HG03097 (cell line): ENCODE measurements at regions not wholly inside any gene's neighbourhood (a gene's known extent, or its start where the extent isn't known, plus 50 kb on each side); places are given as distances from the start of the nearest gene placed in this dataset.

Experiments
- ATAC-seq: cut with Tn5 transposase; IDR thresholded peaks from one replicate; pipeline ENCODE4 v1.9.1; 2021; ENCODE audit not compliant: unreplicated experiment, low FRiP score

DNA sequence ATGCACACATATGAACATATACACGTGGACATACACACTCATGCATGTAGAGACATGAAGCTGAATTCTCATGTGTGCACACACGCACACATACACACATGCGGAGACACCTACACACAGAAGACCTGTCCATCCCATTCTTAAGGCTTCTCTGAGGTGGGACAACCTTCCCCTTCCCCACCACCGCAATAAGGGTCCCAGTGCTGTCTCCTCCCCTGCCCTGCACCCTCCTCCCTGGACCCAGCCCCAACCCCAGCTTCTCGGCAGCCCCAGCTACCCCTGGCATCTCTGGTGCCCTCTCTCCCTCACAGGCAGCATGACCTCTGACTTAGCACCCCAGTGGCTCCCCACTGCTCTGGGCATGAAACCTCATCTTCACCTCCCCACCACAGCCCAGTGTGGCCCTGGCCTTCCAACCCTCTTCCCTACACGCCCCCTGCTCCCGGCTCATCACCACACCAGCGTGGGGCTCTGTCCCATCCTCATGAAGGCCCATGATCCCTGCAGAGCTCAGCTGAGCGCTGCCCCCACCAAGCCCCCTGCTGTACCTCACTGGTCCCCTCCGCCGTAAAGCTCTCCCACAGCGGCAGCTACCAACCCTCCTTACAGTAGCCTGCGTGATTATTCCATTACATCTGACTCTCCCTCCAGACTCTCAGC lies 204.1 kb upstream of the ZNF536 start:
- ATAC-seq = no peak

DNA sequence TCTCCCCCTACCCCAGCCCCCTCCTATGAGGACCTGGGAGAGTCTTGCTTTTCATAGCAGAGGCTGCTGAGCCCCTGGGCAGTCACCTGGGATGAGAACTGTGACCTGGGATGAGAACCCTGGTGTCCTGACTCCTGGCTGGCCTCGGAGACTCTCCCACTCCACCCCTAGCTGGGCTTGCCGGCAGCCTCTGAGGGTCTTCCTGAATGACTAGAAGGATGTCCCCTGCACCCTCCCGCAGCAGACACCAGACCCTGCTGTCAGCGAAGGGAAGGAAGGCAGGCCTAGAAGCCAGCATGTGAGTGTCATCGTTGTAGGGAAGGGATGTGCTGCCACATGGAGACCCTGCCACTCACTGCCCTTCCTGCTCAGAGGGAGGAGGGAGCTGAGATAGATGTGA lies 203.4 kb upstream of the ZNF536 start:
- no peak for ATAC-seq

DNA sequence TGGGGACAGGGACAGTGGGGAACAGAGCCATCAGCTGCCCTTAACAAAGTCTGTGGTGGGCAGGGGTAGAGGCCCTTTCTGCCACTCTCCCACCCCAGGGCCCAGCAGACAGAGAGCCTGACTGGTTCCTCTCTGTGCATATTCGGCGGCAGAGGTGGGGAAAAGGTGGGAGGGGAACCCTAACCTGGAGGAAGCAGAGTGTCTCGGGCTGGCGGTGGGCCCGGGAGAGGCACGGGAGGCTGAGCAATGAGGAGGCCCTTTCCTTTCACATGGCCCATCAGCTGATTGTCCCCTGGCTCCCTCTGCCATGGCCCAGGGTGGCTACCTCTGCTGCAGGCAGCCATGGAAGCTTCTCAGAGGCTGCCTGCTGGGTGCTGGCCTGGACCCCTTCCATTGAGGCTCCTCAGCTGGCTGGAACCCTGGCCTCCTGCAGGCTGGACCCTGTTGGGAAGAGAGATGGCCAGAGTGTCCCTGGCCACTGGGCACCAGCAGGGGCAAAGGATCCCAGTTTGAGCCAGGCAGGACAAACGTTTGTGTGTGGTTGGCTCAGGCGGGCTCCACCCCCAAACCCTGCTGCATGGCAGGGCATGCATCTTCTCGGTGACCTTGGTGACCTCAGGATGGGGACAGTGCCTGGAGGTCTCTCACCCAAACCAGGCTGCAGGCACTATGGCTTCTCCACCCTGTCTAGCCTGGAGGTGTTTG lies 202.8 kb upstream of the ZNF536 start:
- no peak for ATAC-seq

DNA sequence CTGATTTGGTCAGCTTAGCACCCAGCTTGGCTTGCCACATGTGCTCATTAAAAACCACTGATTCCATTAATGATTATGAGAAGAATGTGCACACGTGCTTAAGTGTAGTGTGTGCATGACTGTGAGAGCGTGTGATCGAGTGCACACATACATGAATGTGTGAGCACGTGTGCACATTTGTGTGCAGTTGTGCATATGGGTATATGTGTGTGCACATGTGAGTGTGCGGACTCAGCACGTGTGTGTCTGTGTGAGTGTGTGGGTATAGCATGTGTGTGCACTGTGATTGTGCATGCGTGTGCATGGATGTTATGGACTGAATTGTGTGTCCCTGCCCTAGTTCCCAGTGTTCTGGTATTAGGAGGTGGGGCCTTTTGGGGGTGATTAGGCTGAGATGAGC lies 202.1 kb upstream of the ZNF536 start:
- no peak for ATAC-seq

DNA sequence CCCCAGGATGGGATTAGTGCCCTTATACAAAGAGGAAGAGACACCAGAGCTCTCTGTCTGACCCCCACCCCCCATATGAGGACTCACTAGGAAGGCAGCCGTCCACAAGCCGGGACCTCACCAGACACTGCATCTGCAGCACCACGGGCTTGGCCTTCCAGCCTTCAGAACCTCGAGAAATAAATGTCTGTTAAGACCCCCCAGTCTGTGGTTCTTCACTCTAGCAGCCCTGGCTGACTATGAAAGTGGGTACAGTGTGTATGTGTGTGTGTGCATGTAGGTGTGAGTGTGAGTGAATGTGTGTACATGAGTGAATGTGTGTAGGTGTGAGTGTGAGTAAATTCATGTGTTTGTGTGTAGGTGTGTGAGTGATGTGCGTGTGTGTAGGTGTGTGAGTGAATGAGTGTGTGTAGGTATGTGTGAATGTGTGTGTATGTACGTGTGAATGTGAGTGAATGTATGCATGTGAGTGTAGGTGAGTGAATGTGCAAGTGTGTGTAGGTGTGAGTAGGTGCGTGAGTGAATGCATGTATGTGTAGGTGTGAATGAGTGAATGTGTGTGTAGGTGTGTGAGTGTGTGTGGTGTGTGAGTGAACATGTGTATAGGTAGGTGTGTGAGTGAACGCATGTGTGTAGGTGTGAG lies 201.6 kb upstream of the ZNF536 start:
- ATAC-seq = no peak

DNA sequence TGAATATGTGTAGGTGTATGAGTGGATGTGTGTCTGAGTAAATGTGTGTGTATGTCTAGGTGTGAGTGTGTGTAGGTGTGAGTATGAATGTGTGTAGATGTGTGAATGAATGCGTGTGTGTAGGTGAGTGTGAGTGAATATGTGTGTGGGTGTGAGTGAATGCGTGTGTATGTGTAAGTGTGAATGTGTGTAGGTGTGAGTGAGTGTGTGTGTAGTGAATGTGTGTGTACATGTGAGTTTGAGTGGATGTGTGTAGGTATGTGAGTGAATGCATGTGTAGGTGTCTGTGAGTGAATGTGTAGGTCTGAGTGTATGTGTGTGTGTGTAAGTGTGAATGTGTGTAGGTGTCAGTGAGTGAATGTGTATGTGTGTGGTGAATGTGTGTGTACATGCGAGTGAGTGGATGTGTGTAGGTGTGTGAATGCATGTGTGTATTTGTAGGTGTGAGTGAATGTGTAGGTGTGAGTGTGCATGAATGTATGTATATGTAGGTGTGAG lies 201.0 kb upstream of the ZNF536 start:
- no peak for ATAC-seq

DNA sequence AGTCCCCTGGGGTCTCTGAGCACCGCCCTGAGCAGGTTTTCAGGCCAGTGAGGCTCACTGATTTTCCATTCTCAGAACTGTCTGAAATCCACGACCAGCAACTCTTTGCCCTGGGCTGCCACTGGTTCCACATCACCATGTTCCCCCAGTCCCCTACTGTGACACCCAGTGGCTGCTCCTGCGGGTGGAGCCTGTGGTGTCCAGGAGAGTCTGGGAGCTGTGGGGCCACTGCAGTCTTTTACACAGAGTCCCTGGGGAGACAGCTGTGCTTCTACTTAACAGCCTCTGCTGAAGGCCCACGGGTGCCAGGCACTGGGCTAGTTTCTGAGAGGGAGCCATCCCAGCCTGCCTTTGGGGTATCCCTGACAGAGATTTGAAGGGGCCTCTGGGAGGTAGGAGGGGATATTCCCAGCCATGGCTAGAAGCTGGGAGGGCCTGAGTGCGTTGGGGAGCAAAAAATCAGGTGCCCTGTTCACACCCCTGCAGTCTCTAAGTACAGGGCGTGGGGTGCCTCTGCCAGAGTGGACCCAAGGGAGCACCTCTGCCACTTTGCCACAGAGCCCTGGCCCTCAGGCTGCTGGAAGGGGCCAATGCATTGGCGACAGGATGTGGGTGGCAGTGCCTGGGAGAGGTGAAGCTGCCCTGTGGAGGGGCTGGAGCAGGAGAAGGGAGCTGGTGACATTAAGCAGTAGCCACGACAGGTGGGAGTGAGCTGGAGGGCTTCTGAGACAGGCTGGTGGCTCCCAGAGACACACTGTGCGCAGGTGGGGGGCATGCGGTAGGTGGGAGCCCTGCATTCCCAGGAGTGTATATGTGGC lies 200.2 kb upstream of the ZNF536 start:
- ATAC-seq = no peak

DNA sequence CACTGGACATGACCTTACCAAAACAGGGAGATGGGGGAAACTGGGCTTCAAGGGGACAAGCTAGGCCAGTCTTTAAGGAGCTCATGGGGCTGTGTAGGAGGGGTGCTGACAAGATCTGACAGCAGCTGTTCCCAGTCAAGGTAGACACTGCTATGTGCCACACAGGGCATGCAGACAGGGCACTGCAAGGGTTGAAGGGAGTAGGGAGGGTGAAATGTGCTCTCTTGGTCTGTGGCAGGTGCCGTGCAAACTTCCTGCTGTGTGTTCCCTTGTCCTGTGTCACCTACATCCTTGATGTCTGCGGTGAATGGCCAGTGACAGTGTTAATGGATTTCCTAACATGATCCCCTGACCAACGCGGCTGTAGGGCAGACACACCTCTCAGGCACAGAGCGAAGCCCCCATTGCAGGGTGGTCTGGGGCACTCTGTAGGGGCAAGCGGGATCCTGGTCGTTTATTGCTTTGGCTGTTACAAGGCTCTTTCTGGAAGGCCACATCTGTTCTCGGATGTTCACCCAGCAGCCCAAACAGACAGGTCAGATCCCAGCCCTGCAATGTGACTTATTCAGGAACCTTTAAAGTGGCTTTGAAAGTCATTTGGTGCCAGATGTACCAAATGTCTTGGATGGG lies 199.5 kb upstream of the ZNF536 start:
- no peak for ATAC-seq

DNA sequence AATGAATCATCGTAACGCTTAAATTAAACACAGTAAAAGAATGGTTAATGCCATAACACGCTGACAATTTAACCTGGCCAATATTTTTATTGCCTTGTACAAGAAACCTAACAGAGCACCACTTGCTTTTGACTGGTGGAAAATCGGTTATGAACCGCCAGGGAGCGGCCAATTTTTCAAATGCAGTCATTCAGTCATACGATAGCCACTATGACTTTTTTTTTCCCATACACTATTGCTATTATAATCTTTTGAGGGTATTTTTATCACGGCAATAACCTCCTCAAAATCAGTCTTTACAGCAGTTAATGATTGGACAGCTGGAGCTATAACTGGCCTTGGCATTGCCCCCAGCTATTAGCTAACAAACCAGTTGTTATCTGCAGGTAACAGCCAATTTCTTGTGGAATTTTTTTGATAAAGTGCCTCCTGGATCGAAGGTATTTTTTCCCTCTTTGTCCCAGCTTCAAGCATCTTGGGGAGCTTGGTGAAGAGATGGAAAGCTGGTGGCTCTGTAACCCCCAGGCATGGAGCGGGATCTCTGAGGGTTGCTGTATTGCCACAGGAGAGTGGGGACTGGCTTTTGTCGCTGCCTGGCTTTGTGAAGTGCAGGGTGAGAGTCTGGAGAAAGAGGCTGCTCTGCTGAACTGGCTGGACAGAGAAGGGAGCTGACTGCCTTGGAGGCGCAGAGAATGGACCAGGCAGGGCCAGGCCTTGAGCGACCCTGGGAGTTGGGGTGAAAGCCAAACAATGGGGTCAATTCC lies 198.4 kb upstream of the ZNF536 start:
- ATAC-seq = no peak

DNA sequence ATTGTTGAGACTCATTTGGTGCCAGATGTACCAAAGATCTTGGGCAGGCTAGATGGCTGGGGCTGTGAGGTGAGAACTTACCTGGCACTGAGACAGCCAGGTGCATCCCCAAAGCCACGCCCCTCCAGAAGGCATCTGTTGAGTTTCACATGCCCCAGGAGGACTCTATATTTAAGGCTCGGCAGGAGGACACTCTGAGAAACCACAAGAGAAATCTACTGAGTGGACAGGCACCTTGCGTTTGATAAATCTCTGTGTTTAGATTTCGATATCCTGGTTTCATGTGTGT lies 197.9 kb upstream of the ZNF536 start:
- ATAC-seq = no peak

DNA sequence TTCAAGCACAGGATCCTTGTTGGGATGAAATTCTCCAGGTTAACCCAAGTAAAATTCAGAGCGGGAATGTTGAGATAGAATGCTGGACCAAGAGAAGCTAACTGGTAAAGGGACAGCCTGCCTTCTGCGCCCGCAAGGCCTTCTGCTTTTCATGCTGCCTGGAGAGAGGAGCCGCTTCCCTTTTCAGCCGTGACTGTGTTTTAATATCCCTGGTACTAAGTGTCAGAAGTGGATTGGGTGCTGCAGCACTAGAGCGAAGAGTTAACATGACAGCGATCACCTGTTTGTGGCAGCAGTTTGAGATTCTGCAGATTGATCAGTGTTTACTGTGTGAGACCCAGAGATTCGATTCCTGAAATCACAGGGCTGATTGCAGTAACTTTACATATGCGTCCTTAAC lies 197.4 kb upstream of the ZNF536 start:
- ATAC-seq = no peak

DNA sequence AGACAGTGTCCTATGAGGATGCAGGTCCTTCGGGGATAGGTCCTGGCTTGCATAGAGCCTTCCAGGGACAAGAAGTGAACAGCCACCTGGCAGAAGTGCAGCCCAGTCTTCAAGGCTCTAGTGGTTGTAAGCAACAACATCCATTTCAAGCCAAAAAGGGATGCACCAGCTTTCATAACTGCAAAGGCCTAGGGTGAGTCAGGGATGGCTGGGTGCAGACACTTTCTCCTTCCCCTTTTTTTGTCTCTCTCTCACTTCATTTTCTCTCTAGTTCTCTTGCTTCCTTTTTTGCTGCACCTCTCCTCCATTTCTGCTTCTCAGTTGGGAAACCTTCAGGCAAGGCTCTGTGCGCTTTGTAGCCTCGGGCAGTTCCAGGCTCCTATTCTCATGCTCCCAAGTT lies 196.2 kb upstream of the ZNF536 start:
- no peak for ATAC-seq

DNA sequence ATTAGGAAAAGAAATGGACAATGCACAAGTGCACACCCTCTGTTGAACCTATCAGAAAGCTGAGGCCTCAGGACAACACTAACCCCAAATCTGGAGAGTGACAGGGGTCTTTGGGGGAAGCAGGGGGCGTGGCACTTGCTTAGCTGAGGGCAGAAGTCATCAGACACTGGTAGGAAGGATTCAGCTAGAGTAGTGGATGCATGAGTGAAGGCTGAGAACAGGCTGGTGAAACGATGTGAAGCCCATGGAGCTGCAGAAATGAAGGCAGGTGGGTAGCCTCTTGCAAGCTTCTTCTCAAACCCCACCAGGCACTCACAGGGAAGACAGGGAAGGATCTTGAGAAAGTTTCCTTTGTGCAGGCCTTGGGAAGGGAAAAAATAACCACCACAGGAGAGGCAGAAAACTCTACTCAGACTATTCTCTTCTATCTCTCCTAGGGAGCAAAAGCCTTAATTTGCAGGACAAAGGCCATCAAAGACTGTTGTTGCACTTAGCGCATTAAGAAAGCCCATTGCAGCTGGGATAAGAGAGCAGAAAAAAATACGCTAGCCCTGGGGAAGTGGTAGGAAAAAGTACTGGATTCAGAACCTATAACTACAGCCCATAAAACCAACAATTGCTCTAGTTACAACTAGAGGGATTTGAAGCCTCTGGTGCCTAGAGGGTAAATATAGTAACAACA lies 193.3 kb upstream of the ZNF536 start:
- ATAC-seq = no peak

DNA sequence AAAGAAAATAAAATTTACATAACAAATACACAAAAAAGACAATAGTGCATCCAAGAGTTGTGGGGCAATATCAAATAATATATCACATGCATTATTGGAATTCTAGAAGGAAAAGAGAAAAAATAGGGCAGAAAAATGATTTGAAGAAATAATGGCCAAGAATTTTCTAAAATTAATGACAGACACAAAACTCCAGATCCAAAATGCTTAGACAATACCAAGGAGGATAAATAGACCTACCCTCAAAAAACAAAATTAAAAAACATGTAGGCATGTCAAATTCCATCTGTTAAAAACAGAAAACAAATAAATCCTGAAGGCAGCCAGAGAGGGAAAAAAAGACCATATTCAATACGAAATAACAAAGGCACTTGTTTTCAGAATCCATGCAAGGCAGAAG lies 191.5 kb upstream of the ZNF536 start:
- no peak for ATAC-seq

DNA sequence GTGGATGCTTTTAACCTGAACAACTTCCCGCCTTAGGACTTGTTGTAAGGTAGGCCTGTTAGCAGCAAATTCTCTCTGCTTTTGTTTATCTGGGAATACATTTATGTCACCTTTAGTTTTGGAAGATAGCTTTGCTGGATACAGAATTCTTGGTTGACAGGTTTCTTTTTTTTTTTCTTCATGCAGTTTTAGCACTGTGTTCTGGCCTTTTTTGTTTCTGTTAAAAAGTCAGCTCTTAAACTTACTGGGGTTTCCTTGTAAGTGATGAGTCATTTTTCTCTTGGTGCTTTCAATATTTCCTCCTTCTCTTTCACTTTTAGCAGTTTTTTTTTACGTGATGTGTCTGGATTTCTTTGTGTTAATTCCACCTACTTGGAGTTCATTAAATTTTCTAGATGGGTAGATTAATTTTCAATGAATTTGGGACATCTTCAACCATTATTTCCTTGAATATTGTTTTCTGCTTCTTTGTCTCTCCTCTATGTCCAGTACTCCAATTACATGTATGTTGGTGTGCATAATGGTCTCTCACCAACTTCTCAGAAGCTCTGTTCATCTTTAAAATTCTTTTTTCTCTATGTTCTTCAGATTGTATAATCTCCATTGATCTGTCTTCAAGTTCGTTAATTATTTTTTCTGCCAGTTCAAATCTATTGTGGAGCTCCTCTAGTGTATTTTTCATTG lies 188.2 kb upstream of the ZNF536 start:
- ATAC-seq = no peak

DNA sequence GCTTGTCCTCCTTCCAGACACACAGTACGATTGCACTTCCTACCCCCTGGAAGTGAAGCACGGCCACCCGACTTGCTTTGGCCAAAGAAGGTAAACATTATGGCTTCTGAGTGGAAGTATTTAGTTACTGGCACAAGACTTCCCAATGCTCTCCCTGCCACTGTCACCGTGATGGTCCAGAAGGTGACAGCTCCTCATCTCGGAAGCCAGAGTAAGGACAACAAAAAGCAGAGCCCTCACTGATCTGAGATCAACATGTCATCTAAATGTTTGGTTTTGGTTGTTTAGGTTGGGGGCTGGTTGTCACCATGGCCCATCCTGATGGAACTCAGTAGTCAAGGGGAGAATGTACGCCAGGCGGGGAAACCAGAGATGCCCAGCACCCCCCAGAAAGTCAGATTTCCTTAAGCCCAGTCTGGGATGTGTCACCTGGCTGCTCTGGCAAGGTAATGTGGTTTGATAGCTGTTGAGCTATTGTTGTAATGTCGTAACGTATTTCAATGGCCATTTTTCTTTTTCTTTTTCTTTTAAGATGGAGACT lies 170.1 kb upstream of the ZNF536 start:
- no peak for ATAC-seq

DNA sequence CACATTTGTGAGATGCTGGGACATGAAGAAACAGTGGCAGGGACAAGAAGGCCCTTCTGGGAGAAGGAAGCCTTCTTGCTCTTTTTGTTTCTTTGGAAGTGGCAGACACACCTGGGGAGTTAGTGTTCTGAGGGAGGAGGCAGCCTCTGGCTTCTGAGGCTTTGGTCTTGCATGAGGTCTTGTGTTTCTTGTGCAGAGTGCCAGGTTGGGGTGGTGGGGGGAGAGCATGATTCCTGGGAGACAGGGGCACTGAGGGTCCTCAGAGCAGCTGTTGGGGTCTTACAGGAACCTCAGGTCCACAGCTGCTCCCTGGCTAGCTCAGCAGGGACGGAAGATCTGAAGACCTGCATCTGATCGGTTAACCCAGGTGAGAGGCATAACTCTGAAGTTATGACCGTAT lies 167.5 kb upstream of the ZNF536 start:
- no peak for ATAC-seq

DNA sequence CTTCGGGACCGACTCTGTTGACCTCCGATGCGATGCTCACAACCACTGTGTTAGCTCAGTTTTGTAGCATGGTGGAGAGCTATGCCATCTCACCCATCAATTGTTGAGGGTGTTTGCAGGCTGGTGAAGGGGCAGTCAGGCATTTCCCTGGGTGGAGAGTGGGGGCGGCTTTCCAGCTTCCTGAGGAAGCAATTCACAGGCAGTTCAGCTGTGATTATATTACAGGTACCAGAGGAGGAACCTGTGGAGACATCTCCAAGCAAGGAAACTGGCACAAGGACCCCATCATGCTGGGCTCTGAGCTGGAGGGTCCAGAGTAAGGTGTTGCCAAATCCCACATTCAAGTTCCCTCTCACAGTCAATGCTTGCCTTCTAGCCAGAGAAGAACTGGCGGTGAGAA lies 166.0 kb upstream of the ZNF536 start:
- no peak for ATAC-seq

DNA sequence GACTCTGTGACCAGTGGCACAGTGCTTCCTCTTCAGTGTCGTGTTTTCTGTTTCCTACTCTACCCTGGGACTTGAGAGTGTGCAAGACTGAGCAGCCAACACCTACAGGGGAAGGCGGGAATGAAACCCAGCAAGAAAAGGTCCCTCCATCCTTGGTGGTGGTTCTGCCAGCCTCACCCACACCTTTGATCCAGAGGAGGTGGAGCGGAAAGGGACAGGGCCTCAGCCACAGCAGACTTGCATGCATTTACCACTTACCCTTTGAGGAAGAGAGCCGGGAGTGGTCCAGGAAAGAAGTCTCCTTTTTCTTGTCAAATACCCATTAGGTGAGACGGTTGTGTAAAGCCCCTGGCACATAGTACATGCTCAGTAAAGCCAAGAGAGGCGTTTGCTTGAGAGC lies 164.8 kb upstream of the ZNF536 start:
- ATAC-seq = no peak
